ENCODE measurements at regions not wholly inside any gene's neighbourhood (a gene's known extent, or its start where the extent isn't known, plus 50 kb on each side); places are given as distances from the start of the nearest gene placed in this dataset.

GRCh38 chr11:44409558-44410236 is 99.8 kb upstream of the ALX4 start (continued):
- TF ChIP-seq ZFX (IDR thresholded peaks at IDR 0.05) (no peak), RAD21 (IDR thresholded peaks at IDR 0.05; ENCODE audit: low read depth) (no peak), ELF1 (IDR thresholded peaks at IDR 0.05; ENCODE audit: borderline replicate concordance, low read depth) (no peak), EZH2phosphoT487 (IDR thresholded peaks at IDR 0.05; ENCODE audit: borderline replicate concordance) (no peak)

- Histone ChIP-seq H3K36me3 (ENCODE audit: control insufficient read depth in 1 of 2, insufficient read depth in 2 of 2, low read length in 2 of 2) (no peaks in the 10 kb centered on the region), H3K4me1 (ENCODE audit: control insufficient read depth in 1 of 2, insufficient read depth in 2 of 2, low read length in 2 of 2) (0 out of 4 replicates have a peak, but pooled peaks cover 0 to 3% of the 10 kb centered on the region in 2 experiments), H4K20me1 (ENCODE audit: insufficient read depth) (no peaks in the 10 kb centered on the region), H2AFZ (ENCODE audit: low read depth, low read length, poor library complexity, severe bottlenecking) (no peak overlapping the region), H3K27me3 (ENCODE audit: insufficient read depth, low read length) (peaks cover 42% of the 10 kb centered on the region; the same call in 1 of the 2 replicates), H3K9me3 (ENCODE audit: control insufficient read depth in 1 of 2, insufficient read depth in 1 of 2, low read depth in 1 of 2, low read length in 2 of 2) (no peaks in the 10 kb centered on the region), H3K79me2 (ENCODE audit: insufficient read depth, low read length) (no peaks in the 10 kb centered on the region), H3K4me3 (replicated peaks in 1 of 2; ENCODE audit: low read depth in 1 of 2, low read length in 2 of 2) (no peak overlapping the region), H3K9me2 (ENCODE audit: insufficient read depth) (no peaks in the 10 kb centered on the region), H3K9ac (ENCODE audit: low read length) (no peak overlapping the region), H3K27ac (ENCODE audit: low read depth, low read length) (no peak overlapping the region), H3K4me2 (ENCODE audit: low read length) (no peak overlapping the region)
- DNase-seq (ENCODE audit: low read depth, low spot score) (no peak), ATAC-seq (no peak)
- POLR2A ChIA-PET: no interaction called here
- intact Hi-C loops (cut with micrococcal nuclease): no loop called here
- RAD21 ChIA-PET (ENCODE audit: low non-redundant PET in 1 of 2, low total read pairs in 2 of 2, uncharacterized antibody in 2 of 2, unreplicated experiment in 2 of 2): no interaction called here
- CTCF ChIA-PET: no interaction called here
- no TSS peak for BruUV-seq (replicated peaks)
- TF ChIP-seq ZBTB33 (IDR thresholded peaks at IDR 0.05; ENCODE audit: extremely low read depth, insufficient replicate concordance, low read length) (no peak), SRF (IDR thresholded peaks at IDR 0.05; ENCODE audit: low read depth) (no peak), REST (IDR thresholded peaks at IDR 0.05; ENCODE audit: low read depth) (no peak), ZNF274 (IDR thresholded peaks at IDR 0.05; ENCODE audit: low read depth, low read length) (no peak), ELF1 (IDR thresholded peaks at IDR 0.05; ENCODE audit: borderline replicate concordance, low read depth) (no peak), YY1 (IDR thresholded peaks at IDR 0.05; ENCODE audit: extremely low read depth, insufficient replicate concordance, low read depth, low read length) (no peak), CEBPB (IDR thresholded peaks at IDR 0.05; ENCODE audit: low read depth) (no peak), CBX3 (IDR thresholded peaks at IDR 0.05; ENCODE audit: low read depth) (no peak), ZFX (IDR thresholded peaks at IDR 0.05) (no peak), POLR2A (IDR thresholded peaks at IDR 0.05; ENCODE audit: borderline replicate concordance, extremely low read depth, insufficient read depth, insufficient read length) (no peak)
These were observed 106.8 kb upstream of the ALX4 start for GRCh38 chr11:44416776-44417175.

Measured in HCT116 (cell line).